DMS79 treated with DMSO at 0.1 percent for 48 hours (cell line): ENCODE measurements at regions not wholly inside any gene's neighbourhood (a gene's known extent, or its start where the extent isn't known, plus 50 kb on each side); places are given as distances from the start of the nearest gene placed in this dataset.

Experiments used
- DNase-seq: peaks from one replicate; lab custom pipeline; 2025; lab: John Stamatoyannopoulos, UW

- no peak for DNase-seq
These were observed 267.0 kb upstream of the THBS1 start for GRCh38 chr15:39313881-39314280.

- no peak for DNase-seq
These were observed 265.6 kb upstream of the THBS1 start for GRCh38 chr15:39315206-39315850.

- no peak for DNase-seq
These were observed 263.7 kb upstream of the THBS1 start for GRCh38 chr15:39317225-39317624.

- DNase-seq: no peak
These were observed 262.6 kb upstream of the THBS1 start for GRCh38 chr15:39318231-39318630.

GRCh38 chr15:39320355-39320754 is 260.5 kb upstream of the THBS1 start:
- no peak for DNase-seq

- DNase-seq: no peak
These were observed 260.0 kb upstream of the THBS1 start for GRCh38 chr15:39320886-39321285.

GRCh38 chr15:39321977-39322376 is 258.9 kb upstream of the THBS1 start:
- no peak for DNase-seq

GRCh38 chr15:39323157-39323556 is 257.7 kb upstream of the THBS1 start:
- DNase-seq: no peak

GRCh38 chr15:39323706-39324105 is 257.2 kb upstream of the THBS1 start:
- no peak for DNase-seq

- DNase-seq: no peak
These were observed 254.4 kb upstream of the THBS1 start for GRCh38 chr15:39326306-39326975.

- no peak for DNase-seq
These were observed 253.7 kb upstream of the THBS1 start for GRCh38 chr15:39327005-39327730.

- no peak for DNase-seq
These were observed 250.8 kb upstream of the THBS1 start for GRCh38 chr15:39330061-39330460.

GRCh38 chr15:39331584-39331983 is 249.3 kb upstream of the THBS1 start:
- DNase-seq: no peak

GRCh38 chr15:39332846-39333245 is 248.0 kb upstream of the THBS1 start:
- no peak for DNase-seq

GRCh38 chr15:39333393-39333792 is 247.5 kb upstream of the THBS1 start:
- DNase-seq: no peak

GRCh38 chr15:39333896-39334295 is 247.0 kb upstream of the THBS1 start:
- DNase-seq: no peak

- DNase-seq: no peak
These were observed 244.0 kb upstream of the THBS1 start for GRCh38 chr15:39336926-39337325.

GRCh38 chr15:39338251-39338650 is 242.6 kb upstream of the THBS1 start:
- no peak for DNase-seq

GRCh38 chr15:39340903-39341645 is 239.8 kb upstream of the THBS1 start:
- DNase-seq: no peak

GRCh38 chr15:39344662-39345141 is 236.2 kb upstream of the THBS1 start:
- no peak for DNase-seq

- no peak for DNase-seq
These were observed 235.7 kb upstream of the THBS1 start for GRCh38 chr15:39345176-39345575.

- DNase-seq: no peak
These were observed 233.4 kb upstream of the THBS1 start for GRCh38 chr15:39347453-39347852.
